ENCODE measurements at regions not wholly inside any gene's neighbourhood (a gene's known extent, or its start where the extent isn't known, plus 50 kb on each side); places are given as distances from the start of the nearest gene placed in this dataset.

GRCh38 chr6:145336119-145336518 is 399.2 kb downstream of the EPM2A start:
- no peaks in the 10 kb centered on the region for H3K9me3 Mint-ChIP-seq
- H3K4me1 Mint-ChIP-seq (ENCODE audit: low read depth): no peaks in the 10 kb centered on the region
- no peak overlapping the region for H3K4me3 Mint-ChIP-seq
- no peak overlapping the region for H3K27ac Mint-ChIP-seq
- peaks cover 7% of the 10 kb centered on the region; the same call in 1 of the 2 replicates for H3K27me3 Mint-ChIP-seq (ENCODE audit: insufficient read depth)
- DNase-seq: no peak
- TF ChIP-seq CTCF (IDR thresholded peaks at IDR 0.05): no peak
- H3K36me3 Mint-ChIP-seq (ENCODE audit: low read depth): no peaks in the 10 kb centered on the region

- Mint-ChIP-seq H3K27ac (no peak overlapping the region), H3K4me1 (ENCODE audit: low read depth) (no peaks in the 10 kb centered on the region), H3K27me3 (ENCODE audit: insufficient read depth) (peaks cover 7% of the 10 kb centered on the region; the same call in 1 of the 2 replicates), H3K4me3 (no peak overlapping the region), H3K9me3 (no peaks in the 10 kb centered on the region), H3K36me3 (ENCODE audit: low read depth) (no peaks in the 10 kb centered on the region)
- no peak for DNase-seq
- no peak for TF ChIP-seq CTCF (IDR thresholded peaks at IDR 0.05)
Observed at GRCh38 chr6:145339089-145339488, 396.2 kb downstream of the EPM2A start.

GRCh38 chr6:145340256-145340655 is 395.1 kb downstream of the EPM2A start:
- Mint-ChIP-seq H3K4me1 (ENCODE audit: low read depth) (no peaks in the 10 kb centered on the region), H3K27ac (no peak overlapping the region), H3K9me3 (no peaks in the 10 kb centered on the region), H3K27me3 (ENCODE audit: insufficient read depth) (peaks cover 7% of the 10 kb centered on the region; the same call in 1 of the 2 replicates), H3K36me3 (ENCODE audit: low read depth) (no peaks in the 10 kb centered on the region), H3K4me3 (no peak overlapping the region)
- no peak for DNase-seq
- TF ChIP-seq CTCF (IDR thresholded peaks at IDR 0.05): no peak

GRCh38 chr6:145345094-145345493 is 390.2 kb downstream of the EPM2A start:
- no peaks in the 10 kb centered on the region for H3K9me3 Mint-ChIP-seq
- no peaks in the 10 kb centered on the region for H3K4me1 Mint-ChIP-seq (ENCODE audit: low read depth)
- no peak overlapping the region for H3K27ac Mint-ChIP-seq
- no peak for TF ChIP-seq CTCF (IDR thresholded peaks at IDR 0.05)
- no peak overlapping the region for H3K4me3 Mint-ChIP-seq
- no peaks in the 10 kb centered on the region for H3K36me3 Mint-ChIP-seq (ENCODE audit: low read depth)
- H3K27me3 Mint-ChIP-seq (ENCODE audit: insufficient read depth): peaks cover 10% of the 10 kb centered on the region
- no peak for DNase-seq

- no peak overlapping the region for H3K4me3 Mint-ChIP-seq
- no peak for TF ChIP-seq CTCF (IDR thresholded peaks at IDR 0.05)
- H3K4me1 Mint-ChIP-seq (ENCODE audit: low read depth): no peaks in the 10 kb centered on the region
- no peaks in the 10 kb centered on the region for H3K9me3 Mint-ChIP-seq
- H3K27me3 Mint-ChIP-seq (ENCODE audit: insufficient read depth): peaks cover 4% of the 10 kb centered on the region
- H3K27ac Mint-ChIP-seq: no peak overlapping the region
- no peak for DNase-seq
- no peaks in the 10 kb centered on the region for H3K36me3 Mint-ChIP-seq (ENCODE audit: low read depth)
Observed at GRCh38 chr6:145347216-145347615, 388.1 kb downstream of the EPM2A start.

- DNase-seq: no peak
- Mint-ChIP-seq H3K27ac (no peak overlapping the region), H3K27me3 (ENCODE audit: insufficient read depth) (peaks cover 4% of the 10 kb centered on the region), H3K4me1 (ENCODE audit: low read depth) (no peaks in the 10 kb centered on the region), H3K36me3 (ENCODE audit: low read depth) (no peaks in the 10 kb centered on the region), H3K4me3 (no peak overlapping the region), H3K9me3 (no peaks in the 10 kb centered on the region)
- TF ChIP-seq CTCF (IDR thresholded peaks at IDR 0.05): no peak
Observed at GRCh38 chr6:145349950-145350510, 385.3 kb downstream of the EPM2A start.

All from HFFc6 (cell line).